GM12892 (cell line): ENCODE measurements at regions not wholly inside any gene's neighbourhood (a gene's known extent, or its start where the extent isn't known, plus 50 kb on each side); places are given as distances from the start of the nearest gene placed in this dataset.

ENCODE experiments used
- DNase-seq: peaks from one replicate; pipeline ENCODE4 v3.0.0; 2011; ENCODE audit not compliant: insufficient read length
- FAIRE-seq: peaks from 2 replicates; lab custom pipeline; 2011; peaks lifted over from hg19 to GRCh38; lab: Jason Lieb, UNC
- POLR2A ChIP-seq: IDR thresholded peaks from 2 replicates; pipeline ENCODE4 v1.6.1; 2011; ENCODE audit warnings: low read depth, low read length, control low read depth
- POLR2AphosphoS5 ChIP-seq: IDR thresholded peaks from 2 replicates; pipeline ENCODE4 v1.6.1; 2011; ENCODE audit warnings: low read depth, low read length, control low read depth
- TAF1 ChIP-seq: IDR thresholded peaks from 2 replicates; pipeline ENCODE4 v1.6.1; 2011; ENCODE audit warnings: low read depth, mild to moderate bottlenecking, control low read depth, low read length, borderline replicate concordance

DNA sequence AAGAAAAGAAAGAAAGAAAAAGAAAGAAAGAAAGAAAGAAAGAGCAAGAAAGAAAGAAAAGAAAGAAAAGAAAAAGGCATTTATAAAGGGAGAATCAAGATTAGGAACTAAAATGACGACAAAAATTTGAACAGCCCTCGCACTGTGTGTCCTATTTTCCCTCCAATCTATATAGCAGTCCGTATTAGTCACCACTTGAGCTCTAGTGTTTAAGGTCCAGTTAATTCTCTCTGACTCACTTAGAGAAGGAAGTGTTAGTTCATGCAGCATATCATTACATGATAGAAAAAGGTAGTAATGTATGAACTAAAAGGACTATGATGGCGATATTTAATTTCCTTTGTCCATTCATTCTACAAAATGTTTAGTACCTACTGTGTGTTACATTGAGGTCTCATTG is 122.7 kb downstream of the CBLL2 start:
- FAIRE-seq (no peak), DNase-seq (no peak)
- TF ChIP-seq TAF1 (no peak), POLR2A (no peak)

DNA sequence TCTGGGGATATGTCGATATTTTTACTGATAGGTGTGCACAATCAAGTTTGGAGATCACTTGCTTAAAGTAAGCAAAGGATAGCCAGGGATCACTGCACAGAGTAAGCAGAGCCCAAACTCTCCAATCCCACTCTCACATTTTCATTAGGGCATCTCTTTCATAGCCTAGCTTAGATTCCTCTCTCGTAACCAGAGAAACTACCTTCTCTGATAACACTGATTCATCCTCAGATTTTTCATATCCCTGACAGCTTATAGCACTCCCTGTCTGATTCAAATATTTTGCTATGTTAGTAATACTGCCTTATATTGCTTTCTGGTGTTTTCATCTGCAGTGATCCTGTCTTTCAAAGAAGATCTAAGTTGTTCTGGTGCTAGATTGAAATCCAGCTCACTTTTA is 123.7 kb downstream of the CBLL2 start:
- DNase-seq, result no peak
- no peak for FAIRE-seq
- TF ChIP-seq TAF1, result no peak
- TF ChIP-seq POLR2AphosphoS5, result no peak
- TF ChIP-seq POLR2A, result no peak

GRCh38 chrX:22397566-22397965 is 124.9 kb downstream of the CBLL2 start:
- no peak for TF ChIP-seq TAF1
- TF ChIP-seq POLR2AphosphoS5, result no peak
- no peak for TF ChIP-seq POLR2A
- DNase-seq (no peak), FAIRE-seq (no peak)

- FAIRE-seq, result no peak
- no peak for TF ChIP-seq TAF1
- no peak for TF ChIP-seq POLR2A
- no peak for TF ChIP-seq POLR2AphosphoS5
Measured at GRCh38 chrX:22399437-22400192, 126.9 kb downstream of the CBLL2 start.

DNA sequence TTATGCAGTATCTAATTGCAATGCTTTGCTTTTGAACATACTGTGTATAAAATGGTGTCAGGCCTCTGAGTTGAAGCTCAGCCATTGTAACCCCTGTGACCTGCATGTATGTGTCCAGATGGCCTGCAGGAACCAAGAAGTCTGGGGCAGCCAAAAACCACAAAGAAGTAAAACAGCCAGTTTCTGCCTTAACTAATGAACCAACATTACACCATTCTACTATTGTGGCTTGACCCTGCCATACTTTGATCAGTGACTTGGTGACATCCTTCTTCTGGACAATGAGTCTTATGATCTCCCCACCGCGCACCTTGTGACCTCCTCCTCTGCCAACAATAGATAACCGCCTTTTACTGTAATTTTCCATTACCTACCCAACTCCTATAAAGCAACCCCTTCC is 131.6 kb downstream of the CBLL2 start:
- FAIRE-seq (no peak), DNase-seq (no peak)
- no peak for TF ChIP-seq TAF1

More at GRCh38 chrX:22399437-22400192, 126.9 kb downstream of the CBLL2 start:
- no peak for DNase-seq

DNA sequence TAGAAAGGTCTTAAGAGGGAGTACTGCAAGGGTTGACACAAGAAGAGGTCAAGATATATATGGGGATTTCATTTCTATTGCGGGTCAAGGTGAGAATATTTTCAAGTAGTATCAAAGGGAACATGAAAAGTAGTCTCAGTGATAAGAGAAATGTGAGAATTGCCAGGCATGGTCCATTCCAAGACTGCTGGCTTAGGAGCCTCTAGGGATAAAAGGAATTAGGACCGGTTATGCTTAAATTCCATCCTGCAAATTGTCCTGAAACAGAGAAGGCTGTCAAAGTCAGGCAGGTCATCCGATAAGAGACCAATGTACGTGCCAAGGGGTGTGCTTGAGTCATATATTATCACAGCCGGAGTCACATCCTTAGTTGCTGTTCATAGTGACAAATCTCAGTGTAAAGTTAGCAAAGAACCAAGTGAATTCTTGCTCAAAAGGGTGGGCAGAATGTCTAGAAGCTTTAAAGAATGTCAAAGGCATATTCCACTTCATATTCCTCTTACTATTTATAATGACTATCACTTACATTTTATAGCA is 133.6 kb downstream of the CBLL2 start:
- no peak for DNase-seq
- TF ChIP-seq POLR2A, result no peak
- TF ChIP-seq POLR2AphosphoS5, result no peak
- no peak for FAIRE-seq

- FAIRE-seq (no peak), DNase-seq (no peak)
- TF ChIP-seq POLR2AphosphoS5 (no peak), TAF1 (no peak), POLR2A (no peak)
Measured at GRCh38 chrX:22409418-22409817, 136.7 kb downstream of the CBLL2 start.

GRCh38 chrX:22424122-22424915 is 151.6 kb downstream of the CBLL2 start:
- TF ChIP-seq POLR2A (no peak), TAF1 (no peak), POLR2AphosphoS5 (no peak)
- FAIRE-seq (no peak), DNase-seq (no peak)

- TF ChIP-seq POLR2A (no peak), POLR2AphosphoS5 (no peak), TAF1 (no peak)
- FAIRE-seq, result no peak
- DNase-seq, result no peak
Measured at GRCh38 chrX:22424919-22425318, 152.2 kb downstream of the CBLL2 start.

DNA sequence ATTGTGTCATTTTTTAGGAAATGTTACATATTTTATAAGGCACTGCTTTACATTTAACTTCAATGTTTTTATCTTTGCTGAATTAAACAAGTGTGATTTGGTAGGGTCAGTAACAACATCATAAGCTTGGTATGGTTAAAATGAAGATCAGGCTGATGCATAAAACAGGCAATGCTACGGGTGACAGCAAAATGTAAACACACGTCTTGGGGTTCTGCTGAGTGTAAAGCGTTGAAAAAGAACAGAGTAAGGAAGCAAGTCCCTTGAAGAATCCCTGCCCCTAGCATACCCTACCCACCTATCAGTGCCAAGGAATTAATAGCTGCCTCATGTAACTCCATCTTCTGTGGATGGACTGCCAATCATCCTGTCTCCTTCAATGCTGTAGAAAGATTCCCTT is 157.0 kb downstream of the CBLL2 start:
- DNase-seq, result no peak
- no peak for FAIRE-seq
- TF ChIP-seq POLR2AphosphoS5, result no peak
- no peak for TF ChIP-seq TAF1
- TF ChIP-seq POLR2A, result no peak

GRCh38 chrX:22430701-22431100 is 158.0 kb downstream of the CBLL2 start:
- TF ChIP-seq POLR2AphosphoS5 (no peak), POLR2A (no peak), TAF1 (no peak)
- FAIRE-seq (no peak), DNase-seq (no peak)

DNA sequence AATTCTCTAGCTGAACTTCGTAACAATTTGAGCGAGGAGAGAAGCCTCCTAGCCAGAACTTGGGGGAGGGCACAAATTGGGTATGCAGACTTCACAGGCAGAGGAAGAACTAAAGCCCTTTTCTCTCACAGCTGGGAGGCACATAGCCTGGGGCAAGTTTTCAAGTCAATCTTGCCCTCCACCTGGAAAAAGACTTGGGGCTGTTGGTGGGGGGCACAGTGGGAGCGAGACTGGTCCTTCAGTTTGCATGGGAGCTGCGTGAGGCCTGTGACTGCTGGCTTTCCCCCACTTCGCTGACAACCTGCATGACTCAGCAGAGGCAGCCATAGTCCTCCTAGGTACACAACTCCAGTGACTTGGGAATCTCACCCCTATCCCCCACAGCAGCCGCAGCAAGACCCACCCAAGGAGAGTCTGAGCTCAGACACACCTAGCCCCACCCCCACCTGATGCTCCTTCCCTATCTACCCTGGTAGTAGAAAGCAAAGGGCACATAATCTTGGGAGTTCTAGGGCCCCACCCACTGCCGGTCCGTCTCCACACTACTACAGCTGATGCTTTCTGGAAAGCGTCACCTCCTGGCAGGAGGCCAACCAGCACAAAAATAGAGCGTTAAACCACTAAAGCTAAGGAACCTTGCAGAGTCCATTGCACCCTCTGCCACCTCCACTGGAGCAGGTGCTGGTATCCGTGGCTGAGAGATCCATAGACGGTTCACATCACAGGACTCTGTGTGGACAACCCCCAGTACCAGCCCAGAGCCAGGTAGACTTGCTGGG is 160.8 kb downstream of the CBLL2 start:
- TF ChIP-seq POLR2A (no peak), POLR2AphosphoS5 (no peak), TAF1 (no peak)
- no peak for DNase-seq

More for the DNA sequence above, 160.8 kb downstream of the CBLL2 start:
- no peak for FAIRE-seq
